IMR-90 (cell line): ENCODE measurements at regions not wholly inside any gene's neighbourhood (a gene's known extent, or its start where the extent isn't known, plus 50 kb on each side); places are given as distances from the start of the nearest gene placed in this dataset.

Experiments
- ATAC-seq: fragments of 200-7000 bp; cut with Tn5 transposase; 2 replicates; pipeline ENCODE4 v1.9.1; 2020; ENCODE audit warnings: low read depth, mild to moderate bottlenecking, moderate library complexity
- BruUV-seq: library from RNA; stranded (reverse); fragments of 400-500 nt; replicated peaks from 2 replicates; lab custom pipeline; 2021; lab: Mats Ljungman, UMichigan
- CTCF ChIA-PET: fragments of 300-600 bp; formaldehyde crosslinking; extraction: SDS; loops from one replicate; lab custom pipeline; 2021; ENCODE audit warnings: antibody characterized with exemption; lab: Yijun Ruan, JAX
- POLR2A ChIA-PET: fragments of 300-600 bp; sonication (Branson Sonifier 250); formaldehyde crosslinking; loops from one replicate; lab custom pipeline; 2022; ENCODE audit warnings: antibody characterized with exemption; ENCODE audit not compliant: unreplicated experiment; lab: Charles Lee
- DNase-seq: peaks from one replicate; pipeline ENCODE4 v3.0.0; 2013
- H2AFZ ChIP-seq: replicated peaks from 2 replicates; pipeline ENCODE3; 2013; ENCODE audit warnings: low read length, mild to moderate bottlenecking; ENCODE audit not compliant: poor library complexity
- H2AK5ac ChIP-seq: 2 replicates; pipeline ENCODE4 v1.6.1; 2013; ENCODE audit warnings: low read depth, low read length, inconsistent platforms
- H2AK9ac ChIP-seq: replicated peaks from 2 replicates; pipeline ENCODE3; 2013; ENCODE audit warnings: mild to moderate bottlenecking, low read depth, low read length, moderate library complexity; ENCODE audit not compliant: poor library complexity
- H2BK120ac ChIP-seq: 2 replicates; pipeline ENCODE4 v1.6.1; 2013; ENCODE audit warnings: low read depth, low read length, inconsistent platforms
- H2BK15ac ChIP-seq: 3 replicates; pipeline ENCODE4 v1.6.1; 2013; ENCODE audit warnings: low read depth, low read length, inconsistent platforms
- H2BK20ac ChIP-seq: 2 replicates; pipeline ENCODE4 v1.6.1; 2013; ENCODE audit warnings: low read depth, mild to moderate bottlenecking, inconsistent platforms, low read length, moderate library complexity
- H2BK5ac ChIP-seq: 2 replicates; pipeline ENCODE4 v1.6.1; 2013; ENCODE audit warnings: mild to moderate bottlenecking, low read depth, low read length, inconsistent platforms; ENCODE audit not compliant: poor library complexity, severe bottlenecking
- H3K14ac ChIP-seq: replicated peaks from 2 replicates; pipeline ENCODE4 v1.6.1; 2013; ENCODE audit warnings: low read depth, low read length, inconsistent platforms
- H3K18ac ChIP-seq: 2 replicates; pipeline ENCODE4 v1.6.1; 2013; ENCODE audit warnings: low read depth, low read length, control low read depth
- H3K23ac ChIP-seq: 2 replicates; pipeline ENCODE4 v1.6.1; 2013; ENCODE audit warnings: low read depth, low read length, inconsistent platforms
- H3K27ac ChIP-seq: 2 replicates; pipeline ENCODE4 v1.5.1; 2013; ENCODE audit warnings: mild to moderate bottlenecking, control low read depth, low read length; ENCODE audit not compliant: insufficient read depth
- H3K27me3 ChIP-seq: 2 replicates; pipeline ENCODE4 v1.6.1; 2013; ENCODE audit warnings: low read length; ENCODE audit not compliant: control insufficient read depth, insufficient read depth
- H3K36me3 ChIP-seq: 2 replicates; pipeline ENCODE4 v1.6.1; 2013; ENCODE audit warnings: low read length, mixed read lengths; ENCODE audit not compliant: control insufficient read depth, insufficient read depth
- H3K4ac ChIP-seq: 2 replicates; pipeline ENCODE4 v1.6.1; 2013; ENCODE audit warnings: low read depth, low read length, inconsistent platforms
- H3K4me1 ChIP-seq: 2 replicates; pipeline ENCODE4 v1.6.1; 2013; ENCODE audit warnings: low read length, mixed read lengths; ENCODE audit not compliant: control insufficient read depth, insufficient read depth
- H3K4me2 ChIP-seq: 2 replicates; pipeline ENCODE4 v1.6.1; 2013; ENCODE audit warnings: low read depth, mild to moderate bottlenecking, control low read depth, low read length, moderate library complexity
- H3K4me3 ChIP-seq: 2 replicates; pipeline ENCODE4 v1.5.1; 2013; ENCODE audit warnings: low read depth, mild to moderate bottlenecking, control low read depth, low read length, moderate library complexity; ENCODE audit not compliant: insufficient read depth
- H3K56ac ChIP-seq: 2 replicates; pipeline ENCODE4 v1.6.1; 2013; ENCODE audit warnings: low read length, inconsistent platforms; ENCODE audit not compliant: insufficient read depth; ENCODE audit errors: extremely low read depth
- H3K79me1 ChIP-seq, 2 experiments: 2 replicates each; pipeline ENCODE4 v1.6.1; 2013; ENCODE audit warnings: low read length in 2 of 2, inconsistent platforms in 1 of 2, low read depth in 1 of 2
- H3K9ac ChIP-seq: 2 replicates; pipeline ENCODE4 v1.6.1; 2013; ENCODE audit warnings: low read depth, low read length, control low read depth
- H3K9me1 ChIP-seq: 2 replicates; pipeline ENCODE4 v1.6.1; 2013; ENCODE audit warnings: low read length, inconsistent platforms; ENCODE audit not compliant: insufficient read depth
- H3K9me3 ChIP-seq: 2 replicates; pipeline ENCODE4 v1.6.1; 2013; ENCODE audit warnings: low read length; ENCODE audit not compliant: control insufficient read depth, insufficient read depth
- H4K20me1 ChIP-seq: 2 replicates; pipeline ENCODE4 v1.6.1; 2013; ENCODE audit warnings: low read length, inconsistent platforms; ENCODE audit not compliant: insufficient read depth
- H4K5ac ChIP-seq: 2 replicates; pipeline ENCODE4 v1.6.1; 2013; ENCODE audit warnings: mild to moderate bottlenecking, low read depth, low read length, control low read depth
- H4K8ac ChIP-seq, 2 experiments: 2 replicates each; pipeline ENCODE4 v1.6.1; 2013; ENCODE audit warnings: low read depth in 2 of 2, low read length in 2 of 2, control low read depth in 1 of 2, inconsistent platforms in 1 of 2
- H4K91ac ChIP-seq: 2 replicates; pipeline ENCODE4 v1.6.1; 2013; ENCODE audit warnings: low read depth, low read length, inconsistent platforms; ENCODE audit not compliant: insufficient read depth
- BHLHE40 ChIP-seq: fragments of 150-350 bp; IDR thresholded peaks from 2 replicates; pipeline ENCODE4 v1.6.1; 2016; ENCODE audit warnings: mild to moderate bottlenecking, low read depth, low read length
- CEBPB ChIP-seq: IDR thresholded peaks from 2 replicates; pipeline ENCODE4 v1.6.1; 2012; ENCODE audit warnings: low read depth, low read length, improper control_type of control experiment
- FOS ChIP-seq: fragments of 150-350 bp; IDR thresholded peaks from 2 replicates; pipeline ENCODE4 v1.6.1; 2016; ENCODE audit warnings: low read depth, low read length
- MAFK ChIP-seq: IDR thresholded peaks from 2 replicates; pipeline ENCODE4 v1.6.1; 2012; ENCODE audit warnings: low read depth, low read length, improper control_type of control experiment
- MXI1 ChIP-seq: IDR thresholded peaks from 2 replicates; pipeline ENCODE4 v1.6.1; 2012; ENCODE audit warnings: low read depth, mild to moderate bottlenecking, low read length, moderate library complexity, borderline replicate concordance
- NFE2L2 ChIP-seq: fragments of 150-350 bp; IDR thresholded peaks from 2 replicates; pipeline ENCODE4 v1.6.1; 2016; ENCODE audit warnings: low read depth, mild to moderate bottlenecking, low read length
- POLR2A ChIP-seq: IDR thresholded peaks from 2 replicates; pipeline ENCODE4 v1.6.1; 2012; ENCODE audit warnings: mild to moderate bottlenecking, low read depth, low read length
- RCOR1 ChIP-seq: IDR thresholded peaks from 2 replicates; pipeline ENCODE4 v1.6.1; 2012; ENCODE audit warnings: mild to moderate bottlenecking, low read length, improper control_type of control experiment; ENCODE audit not compliant: insufficient replicate concordance
- RFX5 ChIP-seq: IDR thresholded peaks from 2 replicates; pipeline ENCODE4 v1.8.0; 2012; ENCODE audit warnings: low read depth, mild to moderate bottlenecking, low read length, moderate library complexity
- WGBS, 2 experiments: methylation state at CpG; one replicate each; pipeline versions ENCODE4 v1.1.5 to v1.1.7; 2013; ENCODE audit warnings: missing lambda C conversion rate in 2 of 2; ENCODE audit not compliant: insufficient read length in 1 of 2; ENCODE audit errors: extremely low coverage in 2 of 2; 5-methylcytosine and 5-hydroxymethylcytosine counted together
- dilution Hi-C: fragments of 300-500 bp; cut with HindIII; formaldehyde crosslinking; loops from one replicate; pipeline ENCODE4 v1.14.3; 2018; ENCODE audit warnings: low sequenced_read_pairs; ENCODE audit not compliant: unreplicated experiment
- in situ Hi-C: fragments of 300-500 bp; cut with MboI; formaldehyde crosslinking; loops from 3 replicates; pipeline ENCODE4 v1.14.3; 2019; ENCODE audit warnings: low sequenced_read_pairs, inconsistent platforms, mixed read lengths
- intact Hi-C: fragments of 100-400 bp; cut with micrococcal nuclease; formaldehyde crosslinking; loops from 2 replicates; pipeline ENCODE4 v1.10.0; 2022
- TF ChIP-seq, protein P1 (sequence below): conservative IDR thresholded peaks from 2 replicates; pipeline ENCODE4 v1.5.1; 2012; ENCODE audit warnings: mild to moderate bottlenecking, low read depth, low read length, improper control_type of control experiment
- TF ChIP-seq, protein P2 (sequence below): fragments of 150-350 bp; IDR thresholded peaks from 2 replicates; pipeline ENCODE4 v1.6.1; 2016; ENCODE audit warnings: low read depth, mild to moderate bottlenecking, low read length, moderate library complexity, borderline replicate concordance

DNA sequence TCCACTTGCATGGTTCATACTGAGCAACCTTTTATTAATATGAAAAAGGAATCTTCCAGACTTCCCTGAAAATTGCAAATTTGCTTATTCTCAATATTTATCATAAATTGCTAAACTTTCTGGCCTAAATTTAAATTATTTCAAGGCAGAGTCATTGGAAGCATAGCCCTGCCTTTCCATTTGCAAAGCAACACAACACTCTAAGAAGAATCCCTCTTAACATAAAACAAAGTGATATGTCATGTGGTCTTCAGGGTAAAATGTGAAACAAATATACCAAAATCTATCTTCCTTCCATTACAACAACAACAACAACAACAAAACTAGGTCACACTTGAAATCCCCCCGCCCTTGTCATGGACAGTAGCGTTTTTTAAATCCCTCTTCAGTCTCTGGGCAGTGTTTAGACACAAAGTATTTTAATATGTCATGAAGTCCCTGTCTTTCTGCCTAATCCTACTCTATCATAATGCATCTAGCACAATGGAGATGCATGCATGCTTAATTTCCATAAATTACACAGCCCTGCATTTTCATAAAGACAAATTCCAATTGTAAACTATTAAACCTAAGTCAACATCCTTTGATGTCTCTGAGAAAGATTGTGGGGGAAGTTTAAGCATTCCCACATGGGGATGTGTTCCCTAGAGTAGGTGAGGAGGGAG lies 668.9 kb upstream of the LCORL start:
- no peak overlapping the region for H4K91ac ChIP-seq
- H3K23ac ChIP-seq = no peak overlapping the region
- no peak overlapping the region for H4K8ac ChIP-seq
- no peak overlapping the region for H2BK20ac ChIP-seq
- no peaks in the 10 kb centered on the region for H3K4me1 ChIP-seq
- no peak overlapping the region for H2BK120ac ChIP-seq
- H3K27ac ChIP-seq = no peak overlapping the region
- no peak for TF ChIP-seq POLR2A
- no peak for TF ChIP-seq RCOR1
- no peak for TF ChIP-seq MXI1
- TF ChIP-seq, protein P1, sequence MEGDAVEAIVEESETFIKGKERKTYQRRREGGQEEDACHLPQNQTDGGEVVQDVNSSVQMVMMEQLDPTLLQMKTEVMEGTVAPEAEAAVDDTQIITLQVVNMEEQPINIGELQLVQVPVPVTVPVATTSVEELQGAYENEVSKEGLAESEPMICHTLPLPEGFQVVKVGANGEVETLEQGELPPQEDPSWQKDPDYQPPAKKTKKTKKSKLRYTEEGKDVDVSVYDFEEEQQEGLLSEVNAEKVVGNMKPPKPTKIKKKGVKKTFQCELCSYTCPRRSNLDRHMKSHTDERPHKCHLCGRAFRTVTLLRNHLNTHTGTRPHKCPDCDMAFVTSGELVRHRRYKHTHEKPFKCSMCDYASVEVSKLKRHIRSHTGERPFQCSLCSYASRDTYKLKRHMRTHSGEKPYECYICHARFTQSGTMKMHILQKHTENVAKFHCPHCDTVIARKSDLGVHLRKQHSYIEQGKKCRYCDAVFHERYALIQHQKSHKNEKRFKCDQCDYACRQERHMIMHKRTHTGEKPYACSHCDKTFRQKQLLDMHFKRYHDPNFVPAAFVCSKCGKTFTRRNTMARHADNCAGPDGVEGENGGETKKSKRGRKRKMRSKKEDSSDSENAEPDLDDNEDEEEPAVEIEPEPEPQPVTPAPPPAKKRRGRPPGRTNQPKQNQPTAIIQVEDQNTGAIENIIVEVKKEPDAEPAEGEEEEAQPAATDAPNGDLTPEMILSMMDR = no peak
- TF ChIP-seq CEBPB = no peak
- TF ChIP-seq NFE2L2 = no peak
- TF ChIP-seq RFX5 = no peak
- TF ChIP-seq, protein P2, sequence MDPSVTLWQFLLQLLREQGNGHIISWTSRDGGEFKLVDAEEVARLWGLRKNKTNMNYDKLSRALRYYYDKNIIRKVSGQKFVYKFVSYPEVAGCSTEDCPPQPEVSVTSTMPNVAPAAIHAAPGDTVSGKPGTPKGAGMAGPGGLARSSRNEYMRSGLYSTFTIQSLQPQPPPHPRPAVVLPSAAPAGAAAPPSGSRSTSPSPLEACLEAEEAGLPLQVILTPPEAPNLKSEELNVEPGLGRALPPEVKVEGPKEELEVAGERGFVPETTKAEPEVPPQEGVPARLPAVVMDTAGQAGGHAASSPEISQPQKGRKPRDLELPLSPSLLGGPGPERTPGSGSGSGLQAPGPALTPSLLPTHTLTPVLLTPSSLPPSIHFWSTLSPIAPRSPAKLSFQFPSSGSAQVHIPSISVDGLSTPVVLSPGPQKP = no peak
- no peak for TF ChIP-seq MAFK
- TF ChIP-seq FOS = no peak
- no peak for TF ChIP-seq BHLHE40
- no peak overlapping the region for H2AFZ ChIP-seq
- no peak overlapping the region for H3K18ac ChIP-seq
- no peak for DNase-seq
- in situ Hi-C loops (loop anchor here (25.0 kb wide), 3 partner anchors 1547 to 1847 kb away; no protein-coding TSS in a partner anchor), dilution Hi-C loops (no loop called here), intact Hi-C loops (no loop called here)
- no peak overlapping the region for H3K14ac ChIP-seq
- H2AK5ac ChIP-seq = no peak overlapping the region
- no peak overlapping the region for H2AK9ac ChIP-seq
- no peaks in the 10 kb centered on the region for H3K36me3 ChIP-seq
- no peak overlapping the region for H2BK5ac ChIP-seq
- H4K5ac ChIP-seq = no peak overlapping the region
- H4K20me1 ChIP-seq = no peaks in the 10 kb centered on the region
- no peak overlapping the region for H3K56ac ChIP-seq
- no peak overlapping the region for H3K4me3 ChIP-seq
- ATAC-seq = no peak
- H2BK15ac ChIP-seq = no peak overlapping the region
- no peak overlapping the region for H3K9ac ChIP-seq
- H3K79me1 ChIP-seq = no peaks in the 10 kb centered on the region
- ChIA-PET POLR2A (interaction anchor here (0.6 kb wide), 1 partner anchor 843 kb away, joined by 3 read pairs; no protein-coding TSS in a partner anchor), CTCF (no interaction called here)
- no peaks in the 10 kb centered on the region for H3K9me3 ChIP-seq
- H3K27me3 ChIP-seq = no peaks in the 10 kb centered on the region
- no CpG with 5 or more reads among the region's 2 CpGs for WGBS, 2 experiments
- BruUV-seq = no TSS peak
- H3K9me1 ChIP-seq = no peaks in the 10 kb centered on the region
- H3K4me2 ChIP-seq = no peak overlapping the region
- no peak overlapping the region for H3K4ac ChIP-seq
